IMR-90 (cell line): ENCODE measurements at regions not wholly inside any gene's neighbourhood (a gene's known extent, or its start where the extent isn't known, plus 50 kb on each side); places are given as distances from the start of the nearest gene placed in this dataset.

Source experiments
- CTCF ChIP-seq: conservative IDR thresholded peaks from 2 replicates; pipeline ENCODE4 v1.5.1; 2012; ENCODE audit warnings: mild to moderate bottlenecking, low read depth, low read length, improper control_type of control experiment
- NFE2L2 ChIP-seq: fragments of 150-350 bp; IDR thresholded peaks from 2 replicates; pipeline ENCODE4 v1.6.1; 2016; ENCODE audit warnings: low read depth, mild to moderate bottlenecking, low read length
- RAD21 ChIP-seq: IDR thresholded peaks from 2 replicates; pipeline ENCODE4 v1.6.1; 2012; ENCODE audit warnings: low read length, improper control_type of control experiment

DNA sequence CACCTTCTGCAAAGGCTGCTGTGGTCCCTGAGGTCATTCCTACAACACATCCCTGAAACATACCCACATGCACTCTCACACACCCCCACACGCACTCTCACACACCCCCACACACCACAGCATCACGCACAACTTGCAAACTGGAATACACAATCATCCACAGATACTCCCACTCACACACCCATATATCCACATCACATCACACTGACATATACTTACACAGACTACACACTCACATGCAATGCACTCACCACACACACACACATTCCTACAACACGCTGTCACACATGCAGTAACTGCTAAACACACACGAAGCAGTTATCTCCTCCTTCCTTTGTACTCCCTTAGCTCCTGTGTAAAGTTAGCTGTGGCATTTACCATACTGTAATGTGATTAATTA lies 57.1 kb upstream of the PKDCC start:
- no peak for TF ChIP-seq CTCF
- TF ChIP-seq RAD21, result no peak
- no peak for TF ChIP-seq NFE2L2
